ENCODE measurements at regions not wholly inside any gene's neighbourhood (a gene's known extent, or its start where the extent isn't known, plus 50 kb on each side); places are given as distances from the start of the nearest gene placed in this dataset.

GRCh38 chr7:149696280-149696679 is 77.1 kb downstream of the ZNF467 start:
- ChIA-PET CTCF (ENCODE audit: partially characterized antibody) (interaction anchor here (0.8 to 2.0 kb wide), 4 partner anchors 9 to 35 kb away, joined by 3 to 16 read pairs (median 4); no protein-coding TSS in a partner anchor), POLR2A (ENCODE audit: partially characterized antibody) (interaction anchor here (1.1 kb wide), 1 partner anchor 41 kb away, joined by 4 read pairs; no protein-coding TSS in a partner anchor)
- 80% methylated on average over 3 of the region's 3 CpGs; no CpG with 5 or more reads in 1 of the 2 experiments for WGBS, 2 experiments (ENCODE audit: extremely low coverage in 1 of 2, insufficient coverage in 1 of 2, insufficient read length in 1 of 2, insufficient replicate concordance in 2 of 2, low coverage in 1 of 2, low lambda C conversion rate in 2 of 2, missing lambda C conversion rate in 1 of 2)
- TF ChIP-seq, protein P1, sequence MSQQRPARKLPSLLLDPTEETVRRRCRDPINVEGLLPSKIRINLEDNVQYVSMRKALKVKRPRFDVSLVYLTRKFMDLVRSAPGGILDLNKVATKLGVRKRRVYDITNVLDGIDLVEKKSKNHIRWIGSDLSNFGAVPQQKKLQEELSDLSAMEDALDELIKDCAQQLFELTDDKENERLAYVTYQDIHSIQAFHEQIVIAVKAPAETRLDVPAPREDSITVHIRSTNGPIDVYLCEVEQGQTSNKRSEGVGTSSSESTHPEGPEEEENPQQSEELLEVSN (IDR thresholded peaks at IDR 0.05): no peak
- TF ChIP-seq SP2 (IDR thresholded peaks at IDR 0.05; ENCODE audit: low read length) (no peak), CEBPB (IDR thresholded peaks at IDR 0.05; ENCODE audit: low read depth, low read length) (0 out of 2 replicates have a peak, but pooled peaks have one; percentile 18)
- no peak overlapping the region for H2BK5ac ChIP-seq (ENCODE audit: low read depth, low read length)
- H3K4me3 ChIP-seq (ENCODE audit: extremely low read depth in 1 of 4, insufficient read depth in 2 of 4, low read depth in 3 of 4, low read length in 4 of 4): no peak overlapping the region
- H4K5ac ChIP-seq (ENCODE audit: insufficient read length, low read depth, low read length): no peak overlapping the region
- H4K20me1 ChIP-seq (replicated peaks in 1 of 2; ENCODE audit: control insufficient read depth in 1 of 2, insufficient read depth in 2 of 2, low read length in 2 of 2): peaks cover 0 to 1% of the 10 kb centered on the region in 2 experiments
- FAIRE-seq (no peak), DNase-seq (ENCODE audit: low read depth in 1 of 2, low spot score in 2 of 2) (peak in 1 of 2 experiments; percentile 11)
- H3K9me3 ChIP-seq (ENCODE audit: insufficient read depth in 2 of 2, low read depth in 1 of 2, low read length in 1 of 2): peaks cover 0 to 3% of the 10 kb centered on the region in 2 experiments; a peak in 1 of 4 replicates
- no peak overlapping the region for H3K27ac ChIP-seq (ENCODE audit: low read depth, low read length)
- no peak overlapping the region for H2BK12ac ChIP-seq (ENCODE audit: low read depth, low read length)
- H3K79me1 ChIP-seq (ENCODE audit: low read depth, low read length): no peaks in the 10 kb centered on the region
- H3K18ac ChIP-seq (ENCODE audit: extremely low read depth, low read length): no peak overlapping the region
- H2BK15ac ChIP-seq (ENCODE audit: low read length): no peak overlapping the region
- no peak overlapping the region for H2AFZ ChIP-seq (ENCODE audit: low read length)
- no peak overlapping the region for H2AK5ac ChIP-seq (ENCODE audit: low read depth, low read length)
- no peak overlapping the region for H3K4me2 ChIP-seq (ENCODE audit: insufficient read depth in 1 of 2, low read depth in 2 of 2, low read length in 2 of 2)
- H3K9ac ChIP-seq (replicated peaks in 1 of 4; ENCODE audit: extremely low read depth in 1 of 4, low read depth in 3 of 4, low read length in 3 of 4): no peak overlapping the region
- H3K79me2 ChIP-seq (ENCODE audit: control insufficient read depth in 1 of 2, insufficient read depth in 2 of 2, low read length in 2 of 2): no peaks in the 10 kb centered on the region
- no peak overlapping the region for H3K4ac ChIP-seq (replicated peaks; ENCODE audit: insufficient read length, low read depth, low read length)
- no peaks in the 10 kb centered on the region for H3K27me3 ChIP-seq (replicated peaks in 1 of 4; ENCODE audit: control insufficient read depth in 3 of 4, extremely low read depth in 1 of 4, insufficient read depth in 3 of 4, low read length in 3 of 4)
- H4K8ac ChIP-seq (ENCODE audit: extremely low read depth, insufficient read depth, low read length): no peak overlapping the region
- no peak overlapping the region for H2BK20ac ChIP-seq (ENCODE audit: low read length)
- no peaks in the 10 kb centered on the region for H3K4me1 ChIP-seq (replicated peaks in 1 of 4; ENCODE audit: control insufficient read depth in 3 of 4, insufficient read depth in 4 of 4, low read length in 3 of 4)
- H4K91ac ChIP-seq (replicated peaks; ENCODE audit: insufficient read length, low read length): no peak overlapping the region
- H2BK120ac ChIP-seq (replicated peaks; ENCODE audit: low read depth, low read length): no peak overlapping the region
- H3K23me2 ChIP-seq (ENCODE audit: low read depth, low read length): peaks cover 2% of the 10 kb centered on the region; the same call in 1 of the 2 replicates
- H3K56ac ChIP-seq (replicated peaks; ENCODE audit: insufficient read length, low read depth, low read length): no peak overlapping the region
- no peak overlapping the region for H3K23ac ChIP-seq (ENCODE audit: insufficient read length)
- H3K14ac ChIP-seq (ENCODE audit: insufficient read length): no peak overlapping the region
- H3K36me3 ChIP-seq (ENCODE audit: control insufficient read depth in 2 of 4, insufficient read depth in 4 of 4, low read length in 3 of 4): no peaks in the 10 kb centered on the region

Measured in H1 (cell line).